Panc1 (cell line): ENCODE measurements at regions not wholly inside any gene's neighbourhood (a gene's known extent, or its start where the extent isn't known, plus 50 kb on each side); places are given as distances from the start of the nearest gene placed in this dataset.
"Not testable (repeated sequence)": the region's sequence is repeated elsewhere in the genome, so short reads cannot be mapped to it uniquely, and the experiment has no call there.

Experiments
- ATAC-seq: fragments of 200-7000 bp; cut with Tn5 transposase; 2 replicates; pipeline ENCODE4 v1.9.1; 2020; ENCODE audit warnings: mild to moderate bottlenecking, moderate library complexity
- BruUV-seq: library from RNA; stranded (reverse); fragments of 400-500 nt; replicated peaks from 2 replicates; lab custom pipeline; 2021; lab: Mats Ljungman, UMichigan
- CTCF ChIA-PET: fragments of 300-600 bp; sonication (Branson Sonifier 250); formaldehyde crosslinking; loops from one replicate; lab custom pipeline; 2022; ENCODE audit warnings: antibody characterized with exemption; lab: Charles Lee
- POLR2A ChIA-PET: fragments of 300-600 bp; sonication (Branson Sonifier 250); formaldehyde crosslinking; loops from one replicate; lab custom pipeline; 2022; ENCODE audit warnings: antibody characterized with exemption; lab: Charles Lee
- DNase-seq: peaks from one replicate; pipeline ENCODE4 v3.0.0-alpha.2; 2010; ENCODE audit warnings: low read depth, low spot score
- H3K27ac ChIP-seq: 2 replicates; pipeline ENCODE4 v1.5.1; 2011; ENCODE audit warnings: mild to moderate bottlenecking, low read length, inconsistent platforms
- H3K27me3 ChIP-seq: fragments of 200-500 bp; sonication (Bioruptor generic); 2 replicates; pipeline ENCODE4 v1.6.0; 2014; ENCODE audit warnings: low read length, inconsistent platforms; ENCODE audit not compliant: control insufficient read depth, insufficient read depth
- H3K36me3 ChIP-seq: fragments of 200-500 bp; sonication (Bioruptor generic); 2 replicates; pipeline ENCODE4 v1.5.1; 2014; ENCODE audit warnings: inconsistent platforms, mild to moderate bottlenecking, low read length, moderate library complexity; ENCODE audit not compliant: control insufficient read depth, insufficient read depth
- H3K4me1 ChIP-seq: 2 replicates; pipeline ENCODE4 v1.5.1; 2011; ENCODE audit warnings: inconsistent platforms, mild to moderate bottlenecking, low read length, moderate library complexity; ENCODE audit not compliant: control insufficient read depth, insufficient read depth
- H3K4me3 ChIP-seq, 2 experiments: 2 replicates each; pipeline ENCODE4 v1.5.1; 2011 to 2012; ENCODE audit warnings: low read depth in 2 of 2, low read length in 2 of 2, mild to moderate bottlenecking in 2 of 2, inconsistent platforms in 1 of 2, moderate library complexity in 1 of 2
- H3K9me3 ChIP-seq: fragments of 200-500 bp; sonication (Bioruptor generic); 2 replicates; pipeline ENCODE4 v1.5.1; 2014; ENCODE audit warnings: low read depth, mild to moderate bottlenecking, inconsistent platforms, low read length, moderate library complexity; ENCODE audit not compliant: control insufficient read depth, insufficient read depth
- CTCF ChIP-seq: fragments of 450-650 bp; IDR thresholded peaks from 2 replicates; pipeline ENCODE4 v1.5.1; 2017; ENCODE audit warnings: mild to moderate bottlenecking
- POLR2AphosphoS5 ChIP-seq: IDR thresholded peaks from 2 replicates; pipeline ENCODE4 v1.6.1; 2012; ENCODE audit warnings: mild to moderate bottlenecking, low read depth, low read length, moderate library complexity
- SIN3A ChIP-seq: IDR thresholded peaks from 2 replicates; pipeline ENCODE4 v1.6.1; 2012; ENCODE audit warnings: low read depth, mild to moderate bottlenecking, low read length, moderate library complexity, borderline replicate concordance; ENCODE audit not compliant: insufficient read depth
- TCF7L2 ChIP-seq: IDR thresholded peaks from 2 replicates; pipeline ENCODE4 v1.6.1; 2011; ENCODE audit warnings: mild to moderate bottlenecking, low read depth, low read length, inconsistent platforms
- in situ Hi-C: cut with HindIII; loops from 2 replicates; pipeline ENCODE4 v1.10.0; 2016; ENCODE audit warnings: low sequenced_read_pairs, low pct_unique_long_range_greater_than_20kb
- intact Hi-C: fragments of 100-400 bp; cut with micrococcal nuclease; formaldehyde crosslinking; loops from one replicate; pipeline ENCODE4 v1.10.0; 2022; ENCODE audit not compliant: unreplicated experiment
- TF ChIP-seq, protein P1 (sequence below), 2 experiments: IDR thresholded peaks; 2 replicates each; pipeline ENCODE4 v1.6.1; 2011 to 2012; ENCODE audit warnings: low read depth in 2 of 2, control low read depth in 1 of 2, low read length in 1 of 2, mild to moderate bottlenecking in 1 of 2, moderate library complexity in 1 of 2; ENCODE audit not compliant: insufficient read depth in 1 of 2

GRCh38 chr5:30368064-30368463 lies 825.4 kb upstream of the CDH6 start:
- TF ChIP-seq CTCF: no peak
- no peak for TF ChIP-seq POLR2AphosphoS5
- no peak for TF ChIP-seq SIN3A
- TF ChIP-seq, protein P1, sequence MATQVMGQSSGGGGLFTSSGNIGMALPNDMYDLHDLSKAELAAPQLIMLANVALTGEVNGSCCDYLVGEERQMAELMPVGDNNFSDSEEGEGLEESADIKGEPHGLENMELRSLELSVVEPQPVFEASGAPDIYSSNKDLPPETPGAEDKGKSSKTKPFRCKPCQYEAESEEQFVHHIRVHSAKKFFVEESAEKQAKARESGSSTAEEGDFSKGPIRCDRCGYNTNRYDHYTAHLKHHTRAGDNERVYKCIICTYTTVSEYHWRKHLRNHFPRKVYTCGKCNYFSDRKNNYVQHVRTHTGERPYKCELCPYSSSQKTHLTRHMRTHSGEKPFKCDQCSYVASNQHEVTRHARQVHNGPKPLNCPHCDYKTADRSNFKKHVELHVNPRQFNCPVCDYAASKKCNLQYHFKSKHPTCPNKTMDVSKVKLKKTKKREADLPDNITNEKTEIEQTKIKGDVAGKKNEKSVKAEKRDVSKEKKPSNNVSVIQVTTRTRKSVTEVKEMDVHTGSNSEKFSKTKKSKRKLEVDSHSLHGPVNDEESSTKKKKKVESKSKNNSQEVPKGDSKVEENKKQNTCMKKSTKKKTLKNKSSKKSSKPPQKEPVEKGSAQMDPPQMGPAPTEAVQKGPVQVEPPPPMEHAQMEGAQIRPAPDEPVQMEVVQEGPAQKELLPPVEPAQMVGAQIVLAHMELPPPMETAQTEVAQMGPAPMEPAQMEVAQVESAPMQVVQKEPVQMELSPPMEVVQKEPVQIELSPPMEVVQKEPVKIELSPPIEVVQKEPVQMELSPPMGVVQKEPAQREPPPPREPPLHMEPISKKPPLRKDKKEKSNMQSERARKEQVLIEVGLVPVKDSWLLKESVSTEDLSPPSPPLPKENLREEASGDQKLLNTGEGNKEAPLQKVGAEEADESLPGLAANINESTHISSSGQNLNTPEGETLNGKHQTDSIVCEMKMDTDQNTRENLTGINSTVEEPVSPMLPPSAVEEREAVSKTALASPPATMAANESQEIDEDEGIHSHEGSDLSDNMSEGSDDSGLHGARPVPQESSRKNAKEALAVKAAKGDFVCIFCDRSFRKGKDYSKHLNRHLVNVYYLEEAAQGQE (IDR thresholded peaks at IDR 0.05; ENCODE audit: insufficient read depth in 1 of 2, low read depth in 2 of 2, low read length in 1 of 2): no peak
- TF ChIP-seq TCF7L2: no peak
- no peak for ATAC-seq
- Histone ChIP-seq H3K9me3 (no peaks in the 10 kb centered on the region), H3K4me3 (no peak overlapping the region), H3K27me3 (no peaks in the 10 kb centered on the region), H3K27ac (no peak overlapping the region), H3K36me3 (no peaks in the 10 kb centered on the region), H3K4me1 (no peaks in the 10 kb centered on the region)
- no peak for DNase-seq
- BruUV-seq: no TSS peak
- CTCF ChIA-PET: no interaction called here
- in situ Hi-C loops: no loop called here
- POLR2A ChIA-PET: no interaction called here
- intact Hi-C loops: no loop called here

DNA sequence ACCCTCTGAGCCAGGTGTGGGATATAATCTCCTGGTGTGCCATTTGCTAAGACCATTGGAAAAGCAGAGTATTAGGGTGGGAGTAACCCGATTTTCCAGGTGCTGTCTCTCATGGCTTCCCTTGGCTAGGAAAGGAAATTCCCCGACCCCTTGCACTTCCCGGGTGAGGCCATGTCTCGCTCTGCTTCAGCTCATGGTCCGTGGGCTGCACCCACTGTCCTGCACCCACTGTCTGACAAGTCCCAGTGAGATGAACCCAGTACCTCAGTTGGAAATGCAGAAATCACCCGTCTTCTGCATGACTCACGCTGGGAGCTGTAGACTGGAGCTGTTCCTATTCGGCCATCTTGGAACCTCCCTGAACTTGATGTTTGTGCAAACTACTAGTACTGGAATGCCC lies 828.5 kb upstream of the CDH6 start:
- H3K36me3 ChIP-seq, H3K27ac ChIP-seq, H3K9me3 ChIP-seq, intact Hi-C loops, DNase-seq, POLR2A ChIA-PET, H3K27me3 ChIP-seq, ATAC-seq, BruUV-seq, CTCF ChIA-PET, in situ Hi-C loops, H3K4me1 ChIP-seq, H3K4me3 ChIP-seq: not testable (repeated sequence)

DNA sequence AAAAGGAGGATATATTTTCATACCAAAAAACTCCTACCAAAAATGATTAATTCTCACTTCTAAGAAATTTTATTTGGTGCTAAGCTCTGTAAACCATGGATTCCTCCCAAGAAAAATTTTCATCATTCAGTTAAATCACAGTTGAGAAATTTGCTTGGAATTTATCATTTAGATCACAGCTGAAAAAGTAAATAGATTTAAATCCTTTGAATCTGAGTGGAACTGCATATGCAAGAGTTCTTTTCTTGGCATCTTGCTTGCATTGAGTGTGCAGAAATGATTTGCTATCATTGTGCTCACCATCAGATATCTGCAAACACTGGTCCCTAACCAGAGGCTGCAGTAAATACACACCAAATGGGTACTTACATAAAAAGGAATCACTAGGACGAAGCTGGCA lies 836.1 kb upstream of the CDH6 start:
- no peaks in the 10 kb centered on the region for H3K27me3 ChIP-seq
- no peaks in the 10 kb centered on the region for H3K9me3 ChIP-seq
- ATAC-seq (no peak), DNase-seq (no peak)
- BruUV-seq: no TSS peak
- no peaks in the 10 kb centered on the region for H3K4me1 ChIP-seq
- in situ Hi-C loops: no loop called here
- H3K4me3 ChIP-seq: no peak overlapping the region
- H3K36me3 ChIP-seq: no peaks in the 10 kb centered on the region
- TF ChIP-seq, protein P1 (IDR thresholded peaks at IDR 0.05; ENCODE audit: insufficient read depth in 1 of 2, low read depth in 2 of 2, low read length in 1 of 2): no peak
- no peak for TF ChIP-seq POLR2AphosphoS5
- intact Hi-C loops: no loop called here
- CTCF ChIA-PET: no interaction called here
- POLR2A ChIA-PET: no interaction called here
- H3K27ac ChIP-seq: no peak overlapping the region
